H9 (cell line): ENCODE measurements at regions not wholly inside any gene's neighbourhood (a gene's known extent, or its start where the extent isn't known, plus 50 kb on each side); places are given as distances from the start of the nearest gene placed in this dataset.

Experiments
- DNase-seq: peaks from one replicate; pipeline ENCODE4 v3.0.0-alpha.2; 2017
- H2AFZ ChIP-seq: one replicate; pipeline ENCODE4 v1.6.1; 2013; ENCODE audit warnings: mild to moderate bottlenecking, low read length, control low read depth, moderate library complexity
- H2AK5ac ChIP-seq: 2 replicates; pipeline ENCODE4 v1.6.1; 2013; ENCODE audit warnings: low read length, control low read depth, mixed read lengths; ENCODE audit not compliant: insufficient read length
- H2BK120ac ChIP-seq: one replicate; pipeline ENCODE4 v1.6.1; 2013; ENCODE audit warnings: low read depth, mild to moderate bottlenecking, low read length, control low read depth, inconsistent platforms; ENCODE audit not compliant: poor library complexity, severe bottlenecking
- H2BK12ac ChIP-seq: 2 replicates; pipeline ENCODE4 v1.6.1; 2013; ENCODE audit warnings: low read length, control low read depth, mixed read lengths, low read depth; ENCODE audit not compliant: insufficient read length
- H2BK15ac ChIP-seq: 2 replicates; pipeline ENCODE4 v1.6.1; 2013; ENCODE audit warnings: low read depth, low read length, control low read depth
- H2BK20ac ChIP-seq: one replicate; pipeline ENCODE4 v1.6.1; 2013; ENCODE audit warnings: low read depth, mild to moderate bottlenecking, low read length, control low read depth, inconsistent platforms; ENCODE audit not compliant: poor library complexity, severe bottlenecking
- H2BK5ac ChIP-seq: 2 replicates; pipeline ENCODE4 v1.6.1; 2013; ENCODE audit warnings: low read length, control low read depth, mixed read lengths; ENCODE audit not compliant: insufficient read length
- H3K14ac ChIP-seq: 2 replicates; pipeline ENCODE4 v1.6.1; 2013; ENCODE audit warnings: low read length, control low read depth; ENCODE audit not compliant: insufficient read depth
- H3K18ac ChIP-seq: 2 replicates; pipeline ENCODE4 v1.6.1; 2013; ENCODE audit warnings: low read depth, mild to moderate bottlenecking, mixed read lengths, low read length, control low read depth; ENCODE audit not compliant: insufficient read length
- H3K23ac ChIP-seq: 2 replicates; pipeline ENCODE4 v1.6.1; 2013; ENCODE audit warnings: low read length, control low read depth, mixed read lengths, low read depth; ENCODE audit not compliant: insufficient read length
- H3K23me2 ChIP-seq: 2 replicates; pipeline ENCODE4 v1.6.1; 2013; ENCODE audit warnings: low read depth, mild to moderate bottlenecking, mixed read lengths, low read length, control low read depth; ENCODE audit not compliant: insufficient read length, poor library complexity, severe bottlenecking
- H3K27ac ChIP-seq: 2 replicates; pipeline ENCODE4 v1.5.1; 2013; ENCODE audit warnings: low read length, control low read depth, mixed read lengths, low read depth; ENCODE audit not compliant: insufficient read length
- H3K27me3 ChIP-seq: 2 replicates; pipeline ENCODE4 v1.6.1; 2013; ENCODE audit warnings: low read length, control low read depth, inconsistent platforms; ENCODE audit not compliant: insufficient read depth
- H3K4ac ChIP-seq: 2 replicates; pipeline ENCODE4 v1.6.1; 2013; ENCODE audit warnings: low read depth, mild to moderate bottlenecking, control low read depth, inconsistent platforms, low read length, moderate library complexity
- H3K4me1 ChIP-seq: 2 replicates; pipeline ENCODE4 v1.6.1; 2013; ENCODE audit warnings: low read length, control low read depth, inconsistent platforms; ENCODE audit not compliant: insufficient read depth
- H3K4me2 ChIP-seq: 2 replicates; pipeline ENCODE4 v1.6.1; 2013; ENCODE audit warnings: low read length, control low read depth, mixed read lengths; ENCODE audit not compliant: insufficient read length, insufficient read depth
- H3K56ac ChIP-seq: 2 replicates; pipeline ENCODE4 v1.6.1; 2013; ENCODE audit warnings: low read depth, mild to moderate bottlenecking, mixed read lengths, low read length, control low read depth; ENCODE audit not compliant: insufficient read length
- H3K79me1 ChIP-seq: 2 replicates; pipeline ENCODE4 v1.6.1; 2013; ENCODE audit warnings: low read depth, mild to moderate bottlenecking, moderate library complexity, low read length, control low read depth, inconsistent platforms; ENCODE audit not compliant: insufficient read depth, poor library complexity, severe bottlenecking
- H3K79me2 ChIP-seq: 2 replicates; pipeline ENCODE4 v1.6.1; 2013; ENCODE audit warnings: low read length, control low read depth, inconsistent platforms; ENCODE audit not compliant: insufficient read depth
- H3K9ac ChIP-seq: 2 replicates; pipeline ENCODE4 v1.6.1; 2013; ENCODE audit warnings: low read length, control low read depth, mixed read lengths; ENCODE audit not compliant: insufficient read length; ENCODE audit errors: extremely low read depth
- H3K9me3 ChIP-seq: one replicate; pipeline ENCODE4 v1.6.1; 2013; ENCODE audit warnings: low read depth, low read length, inconsistent platforms; ENCODE audit not compliant: control insufficient read depth
- H3T11ph ChIP-seq: one replicate; pipeline ENCODE4 v1.6.1; 2013; ENCODE audit warnings: mild to moderate bottlenecking, low read length, control low read depth, inconsistent platforms
- H4K20me1 ChIP-seq: one replicate; pipeline ENCODE4 v1.6.1; 2013; ENCODE audit not compliant: control insufficient read depth, insufficient read length, insufficient read depth
- H4K5ac ChIP-seq: 2 replicates; pipeline ENCODE4 v1.6.1; 2013; ENCODE audit warnings: low read depth, mild to moderate bottlenecking, mixed read lengths, low read length, control low read depth; ENCODE audit not compliant: insufficient read length
- H4K8ac ChIP-seq: replicated peaks from 2 replicates; pipeline ENCODE4 v1.6.1; 2013; ENCODE audit warnings: low read length, control low read depth, mixed read lengths, low read depth; ENCODE audit not compliant: insufficient read length
- H4K91ac ChIP-seq: 2 replicates; pipeline ENCODE4 v1.6.1; 2013; ENCODE audit warnings: low read depth, mild to moderate bottlenecking, moderate library complexity, mixed read lengths, low read length, control low read depth; ENCODE audit not compliant: insufficient read length
- H3K27ac Mint-ChIP-seq, 3 experiments: 2 replicates in 2 of 3; 3 replicates in 1 of 3; pipeline ENCODE4 v1.8.0; 2020 to 2021; ENCODE audit warnings: mixed read lengths in 3 of 3, mild to moderate bottlenecking in 1 of 3, moderate library complexity in 1 of 3
- H3K27me3 Mint-ChIP-seq: 2 replicates; pipeline ENCODE4 v1.8.0; 2021; ENCODE audit warnings: low read depth, mild to moderate bottlenecking, moderate library complexity, mixed read lengths
- H3K36me3 Mint-ChIP-seq, 3 experiments: 2 replicates in 2 of 3; 3 replicates in 1 of 3; pipeline ENCODE4 v1.8.0; 2020 to 2021; ENCODE audit warnings: low read depth in 3 of 3, mixed read lengths in 3 of 3; ENCODE audit not compliant: insufficient read depth in 1 of 3
- H3K4me1 Mint-ChIP-seq, 2 experiments: 2 replicates each; pipeline ENCODE4 v1.8.0; 2020; ENCODE audit warnings: mixed read lengths in 2 of 2
- H3K4me3 Mint-ChIP-seq, 2 experiments: 2 replicates in 1 of 2; 3 replicates in 1 of 2; pipeline ENCODE4 v1.8.0; 2020 to 2021; ENCODE audit warnings: mild to moderate bottlenecking in 2 of 2, mixed read lengths in 2 of 2, moderate library complexity in 1 of 2
- H3K9me3 Mint-ChIP-seq, 2 experiments: 2 replicates in 1 of 2; 3 replicates in 1 of 2; pipeline ENCODE4 v1.8.0; 2020; ENCODE audit warnings: mild to moderate bottlenecking in 2 of 2, mixed read lengths in 2 of 2, moderate library complexity in 1 of 2
- WGBS: extraction: QIAGEN DNeasy Blood & Tissue Kit; methylation state at CpG from one replicate; pipeline ENCODE4 v1.1.7; 2013; ENCODE audit warnings: missing lambda C conversion rate, low lambda C conversion rate, mixed read lengths; ENCODE audit not compliant: insufficient read length; ENCODE audit errors: extremely low coverage; 5-methylcytosine and 5-hydroxymethylcytosine counted together
- TF ChIP-seq, protein P1 (sequence below): fragments of 200-600 bp; sonication (generic); conservative IDR thresholded peaks from 3 replicates; pipeline ENCODE4 v1.8.0; 2021; ENCODE audit warnings: antibody characterized with exemption, mild to moderate bottlenecking

DNA sequence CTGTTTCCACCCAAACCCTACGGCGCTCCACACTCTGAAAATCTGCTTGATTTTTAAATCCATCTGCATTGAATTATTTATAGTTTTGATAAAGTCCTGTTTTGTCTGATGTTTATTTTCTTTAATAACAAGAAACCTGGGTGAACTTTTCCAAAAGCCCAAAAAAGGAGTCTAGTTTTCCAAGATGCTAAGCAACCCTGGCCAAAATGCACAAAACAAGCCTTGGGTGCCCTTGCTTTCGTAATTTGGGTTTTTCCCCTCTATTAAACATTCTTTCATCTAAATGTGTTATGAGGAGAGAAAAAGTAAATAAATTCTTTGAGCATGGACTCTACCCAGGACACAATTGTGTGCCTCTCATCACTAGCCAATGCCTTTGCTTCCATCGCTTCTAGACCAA lies 468.9 kb downstream of the MCTP2 start:
- Histone ChIP-seq H3K79me2 (no peaks in the 10 kb centered on the region), H3K14ac (no peak overlapping the region), H4K8ac (no peak overlapping the region), H3K4me2 (no peak overlapping the region), H4K91ac (no peak overlapping the region), H2AK5ac (no peak overlapping the region), H3T11ph (no peak overlapping the region), H2BK5ac (no peak overlapping the region), H3K23ac (no peak overlapping the region), H3K9ac (no peak overlapping the region), H4K5ac (no peak overlapping the region), H2BK20ac (no peak overlapping the region), H3K9me3 (no peaks in the 10 kb centered on the region), H3K4ac (no peak overlapping the region), H3K18ac (no peak overlapping the region), H2BK120ac (no peak overlapping the region), H3K23me2 (no peaks in the 10 kb centered on the region), H4K20me1 (no peaks in the 10 kb centered on the region), H3K56ac (no peak overlapping the region), H3K27ac (no peak overlapping the region), H2AFZ (no peak overlapping the region), H3K4me1 (no peaks in the 10 kb centered on the region), H2BK15ac (no peak overlapping the region), H2BK12ac (no peak overlapping the region), H3K27me3 (no peaks in the 10 kb centered on the region), H3K79me1 (no peaks in the 10 kb centered on the region)
- Mint-ChIP-seq H3K27me3 (no peaks in the 10 kb centered on the region), H3K9me3 (no peaks in the 10 kb centered on the region), H3K27ac (no peak overlapping the region), H3K36me3 (no peaks in the 10 kb centered on the region; a peak in 1 of 7 replicates), H3K4me1 (peaks cover 0 to 2% of the 10 kb centered on the region in 2 experiments; a peak in 2 of 4 replicates), H3K4me3 (no peak overlapping the region)
- no CpG with 5 or more reads among the region's 4 CpGs for WGBS
- TF ChIP-seq, protein P1, sequence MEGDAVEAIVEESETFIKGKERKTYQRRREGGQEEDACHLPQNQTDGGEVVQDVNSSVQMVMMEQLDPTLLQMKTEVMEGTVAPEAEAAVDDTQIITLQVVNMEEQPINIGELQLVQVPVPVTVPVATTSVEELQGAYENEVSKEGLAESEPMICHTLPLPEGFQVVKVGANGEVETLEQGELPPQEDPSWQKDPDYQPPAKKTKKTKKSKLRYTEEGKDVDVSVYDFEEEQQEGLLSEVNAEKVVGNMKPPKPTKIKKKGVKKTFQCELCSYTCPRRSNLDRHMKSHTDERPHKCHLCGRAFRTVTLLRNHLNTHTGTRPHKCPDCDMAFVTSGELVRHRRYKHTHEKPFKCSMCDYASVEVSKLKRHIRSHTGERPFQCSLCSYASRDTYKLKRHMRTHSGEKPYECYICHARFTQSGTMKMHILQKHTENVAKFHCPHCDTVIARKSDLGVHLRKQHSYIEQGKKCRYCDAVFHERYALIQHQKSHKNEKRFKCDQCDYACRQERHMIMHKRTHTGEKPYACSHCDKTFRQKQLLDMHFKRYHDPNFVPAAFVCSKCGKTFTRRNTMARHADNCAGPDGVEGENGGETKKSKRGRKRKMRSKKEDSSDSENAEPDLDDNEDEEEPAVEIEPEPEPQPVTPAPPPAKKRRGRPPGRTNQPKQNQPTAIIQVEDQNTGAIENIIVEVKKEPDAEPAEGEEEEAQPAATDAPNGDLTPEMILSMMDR: no peak
- DNase-seq: no peak
